Right lobe of liver (tissue), 4 donors: ENCODE measurements at regions not wholly inside any gene's neighbourhood (a gene's known extent, or its start where the extent isn't known, plus 50 kb on each side); places are given as distances from the start of the nearest gene placed in this dataset.

Experiments
- POLR2A ChIP-seq: fragments of 450-650 bp; IDR thresholded peaks from one replicate; pipeline ENCODE4 v1.6.1; 2017; ENCODE audit warnings: antibody characterized with exemption, mild to moderate bottlenecking
- TF ChIP-seq, protein P1 (sequence below), 4 donors: fragments of 200-600 bp in 3 of 4; fragments of 450-650 bp in 1 of 4; IDR thresholded peaks; one replicate each; pipeline versions ENCODE4 v1.5.1 to v1.8.0; 2016 to 2022; ENCODE audit warnings: antibody characterized with exemption in 4 of 4, mild to moderate bottlenecking in 2 of 4
- donor health status: DM: no; HTN: no; CAD: no.
- donor health status: DM: no; HTN: no; CAD: no.
- donor health status: DM: no; HTN: yes; CAD: no.

DNA sequence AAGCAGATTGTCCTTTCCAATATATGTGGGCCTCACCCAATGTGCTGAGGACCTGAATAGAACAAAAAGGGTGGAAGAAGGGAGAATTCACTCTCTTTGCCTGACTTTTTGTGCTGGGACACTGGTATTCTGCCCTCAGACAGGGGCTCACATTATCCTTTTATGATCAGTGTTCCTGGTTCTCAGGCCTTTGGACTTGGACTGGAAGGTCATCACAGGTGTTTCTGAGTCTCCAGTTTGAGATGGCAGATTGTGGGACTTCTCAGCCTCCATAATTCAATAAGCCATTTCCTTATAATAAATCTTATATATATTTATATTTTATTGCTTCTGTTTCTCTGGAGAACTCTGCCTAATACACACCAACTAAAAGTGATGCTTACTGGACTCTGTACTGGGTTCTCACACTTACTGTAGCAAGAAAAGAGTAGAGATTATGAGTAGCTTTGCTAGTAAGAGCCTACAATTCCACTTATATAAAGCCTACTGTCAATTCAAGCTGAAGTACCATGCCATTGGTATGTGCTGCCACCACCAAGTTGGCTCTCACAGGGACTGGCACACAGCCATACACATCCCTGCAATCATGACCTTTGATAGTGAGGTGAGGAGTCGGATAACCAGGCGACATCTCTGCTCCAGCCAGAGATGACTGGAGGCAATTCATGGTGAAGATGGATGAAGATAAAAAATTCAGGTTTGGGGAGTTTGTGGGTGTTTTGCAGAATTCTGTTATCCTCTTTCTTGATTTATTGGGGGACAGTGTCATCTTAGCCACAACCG lies 130.7 kb upstream of the NR3C1 start:
- TF ChIP-seq, protein P1, sequence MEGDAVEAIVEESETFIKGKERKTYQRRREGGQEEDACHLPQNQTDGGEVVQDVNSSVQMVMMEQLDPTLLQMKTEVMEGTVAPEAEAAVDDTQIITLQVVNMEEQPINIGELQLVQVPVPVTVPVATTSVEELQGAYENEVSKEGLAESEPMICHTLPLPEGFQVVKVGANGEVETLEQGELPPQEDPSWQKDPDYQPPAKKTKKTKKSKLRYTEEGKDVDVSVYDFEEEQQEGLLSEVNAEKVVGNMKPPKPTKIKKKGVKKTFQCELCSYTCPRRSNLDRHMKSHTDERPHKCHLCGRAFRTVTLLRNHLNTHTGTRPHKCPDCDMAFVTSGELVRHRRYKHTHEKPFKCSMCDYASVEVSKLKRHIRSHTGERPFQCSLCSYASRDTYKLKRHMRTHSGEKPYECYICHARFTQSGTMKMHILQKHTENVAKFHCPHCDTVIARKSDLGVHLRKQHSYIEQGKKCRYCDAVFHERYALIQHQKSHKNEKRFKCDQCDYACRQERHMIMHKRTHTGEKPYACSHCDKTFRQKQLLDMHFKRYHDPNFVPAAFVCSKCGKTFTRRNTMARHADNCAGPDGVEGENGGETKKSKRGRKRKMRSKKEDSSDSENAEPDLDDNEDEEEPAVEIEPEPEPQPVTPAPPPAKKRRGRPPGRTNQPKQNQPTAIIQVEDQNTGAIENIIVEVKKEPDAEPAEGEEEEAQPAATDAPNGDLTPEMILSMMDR (IDR thresholded peaks at IDR 0.05): no peak
- no peak for TF ChIP-seq POLR2A
